Keratinocyte (primary cell): ENCODE measurements at regions not wholly inside any gene's neighbourhood (a gene's known extent, or its start where the extent isn't known, plus 50 kb on each side); places are given as distances from the start of the nearest gene placed in this dataset.

Source experiments
- DNase-seq: peaks from one replicate; pipeline ENCODE4 v3.0.0-alpha.2; 2011; ENCODE audit warnings: low read depth, missing footprints, low spot score
- FAIRE-seq: peaks from 2 replicates; lab custom pipeline; 2011; peaks lifted over from hg19 to GRCh38; lab: Jason Lieb, UNC
- H2AFZ ChIP-seq: 2 replicates; pipeline ENCODE4 v1.6.0; 2012; ENCODE audit warnings: low read length, control low read depth, inconsistent platforms; ENCODE audit not compliant: control insufficient read depth
- H3K27ac ChIP-seq: 2 replicates; pipeline ENCODE4 v1.5.1; 2011; ENCODE audit warnings: low read length; ENCODE audit not compliant: control insufficient read depth, insufficient read depth
- H3K27me3 ChIP-seq: 3 replicates; pipeline ENCODE4 v1.6.0; 2011; ENCODE audit warnings: low read length; ENCODE audit not compliant: control insufficient read depth, insufficient read depth; ENCODE audit errors: extremely low read depth
- H3K36me3 ChIP-seq, 2 experiments: 2 replicates in 1 of 2; 3 replicates in 1 of 2; pipeline ENCODE4 v1.5.1; 2011; ENCODE audit warnings: low read length in 2 of 2, mild to moderate bottlenecking in 1 of 2; ENCODE audit not compliant: control insufficient read depth in 2 of 2, insufficient read depth in 2 of 2; ENCODE audit errors: extremely low read depth in 1 of 2
- H3K4me1 ChIP-seq: 3 replicates; pipeline ENCODE4 v1.5.1; 2011; ENCODE audit warnings: low read length; ENCODE audit not compliant: control insufficient read depth, insufficient read depth; ENCODE audit errors: extremely low read depth
- H3K4me2 ChIP-seq: 3 replicates; pipeline ENCODE4 v1.6.0; 2011; ENCODE audit warnings: low read depth, low read length; ENCODE audit not compliant: control insufficient read depth, insufficient read depth; ENCODE audit errors: extremely low read depth
- H3K4me3 ChIP-seq, 3 experiments: fragments of 200-600 bp in 1 of 3; sonication (generic) in 1 of 3; 2 replicates in 2 of 3; 3 replicates in 1 of 3; pipeline ENCODE4 v1.5.1; 2011 to 2016; ENCODE audit warnings: low read length in 3 of 3, mild to moderate bottlenecking in 3 of 3, control low read depth in 2 of 3, inconsistent platforms in 1 of 3, low read depth in 1 of 3, mixed read lengths in 1 of 3, mixed run types in 1 of 3, moderate library complexity in 1 of 3; ENCODE audit not compliant: control insufficient read depth in 2 of 3, insufficient read depth in 2 of 3; ENCODE audit errors: extremely low read depth in 1 of 3
- H3K79me2 ChIP-seq: 2 replicates; pipeline ENCODE4 v1.6.0; 2012; ENCODE audit warnings: low read length; ENCODE audit not compliant: control insufficient read depth, insufficient read depth
- H3K9ac ChIP-seq: 3 replicates; pipeline ENCODE4 v1.6.0; 2011; ENCODE audit warnings: low read length; ENCODE audit not compliant: control insufficient read depth, insufficient read depth; ENCODE audit errors: extremely low read depth
- H3K9me1 ChIP-seq: 3 replicates; pipeline ENCODE4 v1.6.0; 2011; ENCODE audit warnings: low read length; ENCODE audit not compliant: control insufficient read depth, insufficient read depth; ENCODE audit errors: extremely low read depth
- H3K9me3 ChIP-seq: 2 replicates; pipeline ENCODE4 v1.5.1; 2012; ENCODE audit warnings: low read depth, low read length; ENCODE audit not compliant: control insufficient read depth
- H4K20me1 ChIP-seq: 3 replicates; pipeline ENCODE4 v1.6.0; 2011; ENCODE audit warnings: low read length; ENCODE audit not compliant: control insufficient read depth, insufficient read depth; ENCODE audit errors: extremely low read depth
- CTCF ChIP-seq, 3 experiments: IDR thresholded peaks in 1 of 3; conservative IDR thresholded peaks in 1 of 3; optimal IDR thresholded peaks in 1 of 3; 2 replicates in 2 of 3; 3 replicates in 1 of 3; pipeline versions ENCODE3 to v1.5.1; 2011; ENCODE audit warnings: low read length in 3 of 3, mild to moderate bottlenecking in 3 of 3, moderate library complexity in 2 of 3, control low read depth in 1 of 3, inconsistent platforms in 1 of 3; ENCODE audit not compliant: insufficient read depth in 2 of 3; ENCODE audit errors: extremely low read depth in 1 of 3
- EZH2 ChIP-seq: IDR thresholded peaks from one replicate; pipeline ENCODE4 v1.6.1; 2012; ENCODE audit warnings: inconsistent platforms, mild to moderate bottlenecking, low read length, moderate library complexity
- dilution Hi-C: fragments of 300-500 bp; cut with MboI; formaldehyde crosslinking; loops from one replicate; pipeline ENCODE4 v1.7.0; 2020; ENCODE audit warnings: low sequenced_read_pairs; ENCODE audit not compliant: extremely low pct_ligation_motif_present

GRCh38 chr12:67784831-67785230 is 136.3 kb downstream of the DYRK2 start:
- no peak for DNase-seq
- TF ChIP-seq EZH2 = no peak
- no peak for TF ChIP-seq CTCF (optimal IDR thresholded peaks at IDR 0.05 in 1 of 3, IDR thresholded peaks at IDR 0.05 in 1 of 3, conservative IDR thresholded peaks at IDR 0.05 in 1 of 3; ENCODE audit: extremely low read depth in 1 of 3, insufficient read depth in 2 of 3, low read length in 3 of 3)
- no peak overlapping the region for H3K4me2 ChIP-seq
- no peak overlapping the region for H2AFZ ChIP-seq
- H3K79me2 ChIP-seq = no peaks in the 10 kb centered on the region
- no peak overlapping the region for H3K27ac ChIP-seq
- H3K27me3 ChIP-seq = no peaks in the 10 kb centered on the region
- no peaks in the 10 kb centered on the region for H4K20me1 ChIP-seq
- H3K4me3 ChIP-seq = no peak overlapping the region
- FAIRE-seq = no peak
- no peak overlapping the region for H3K9ac ChIP-seq
- H3K9me1 ChIP-seq = no peaks in the 10 kb centered on the region
- no peaks in the 10 kb centered on the region for H3K9me3 ChIP-seq
- H3K4me1 ChIP-seq = peaks cover 11% of the 10 kb centered on the region
- H3K36me3 ChIP-seq = no peaks in the 10 kb centered on the region
- dilution Hi-C loops = no loop called here

GRCh38 chr12:67786086-67786485 is 137.5 kb downstream of the DYRK2 start:
- Histone ChIP-seq H3K36me3 (no peaks in the 10 kb centered on the region), H3K4me3 (no peak overlapping the region), H3K4me1 (peaks cover 4% of the 10 kb centered on the region), H3K9me1 (no peaks in the 10 kb centered on the region), H4K20me1 (no peaks in the 10 kb centered on the region), H3K27ac (no peak overlapping the region), H3K27me3 (no peaks in the 10 kb centered on the region), H3K9me3 (no peaks in the 10 kb centered on the region), H2AFZ (no peak overlapping the region), H3K4me2 (no peak overlapping the region), H3K79me2 (no peaks in the 10 kb centered on the region), H3K9ac (no peak overlapping the region)
- no peak for DNase-seq
- TF ChIP-seq EZH2 = no peak
- TF ChIP-seq CTCF (optimal IDR thresholded peaks at IDR 0.05 in 1 of 3, IDR thresholded peaks at IDR 0.05 in 1 of 3, conservative IDR thresholded peaks at IDR 0.05 in 1 of 3; ENCODE audit: extremely low read depth in 1 of 3, insufficient read depth in 2 of 3, low read length in 3 of 3) = no peak
- FAIRE-seq = no peak
- dilution Hi-C loops = no loop called here
